Erythroblast (primary cell): ENCODE measurements at regions not wholly inside any gene's neighbourhood (a gene's known extent, or its start where the extent isn't known, plus 50 kb on each side); places are given as distances from the start of the nearest gene placed in this dataset.

Experiments
- DNase-seq, 2 experiments: peaks; one replicate each; lab custom pipeline; 2025; lab: John Stamatoyannopoulos, UW
- GATA1 ChIP-seq: IDR thresholded peaks from 2 replicates; pipeline ENCODE4 v1.6.1; 2011; ENCODE audit warnings: low read depth, mild to moderate bottlenecking, control low read depth, low read length, moderate library complexity
- POLR2A ChIP-seq: IDR thresholded peaks from 2 replicates; pipeline ENCODE4 v1.6.1; 2011; ENCODE audit warnings: mild to moderate bottlenecking, low read length

- TF ChIP-seq GATA1 (no peak), POLR2A (no peak)
- DNase-seq: no peak
Observed at GRCh38 chr21:36532769-36533467, 53.0 kb upstream of the CLDN14 start.

DNA sequence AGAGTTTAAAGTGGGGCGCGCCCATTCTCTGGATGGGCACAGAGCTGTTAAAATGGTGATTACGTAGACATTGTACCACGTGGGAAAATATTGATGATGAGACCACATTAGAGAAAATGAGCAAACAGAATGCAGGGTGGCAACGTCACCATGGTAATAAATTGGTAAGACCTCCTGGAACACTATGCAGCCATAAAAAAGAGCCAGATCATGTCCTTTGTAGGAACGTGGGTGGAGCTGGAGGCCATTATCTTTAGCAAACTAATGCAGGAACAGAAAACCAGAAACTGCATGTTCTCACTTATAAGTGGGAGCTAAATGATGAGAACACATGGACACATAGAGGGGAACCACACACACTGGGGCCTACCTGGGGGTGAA lies 53.5 kb upstream of the CLDN14 start:
- DNase-seq: no peak
- TF ChIP-seq GATA1 (no peak), POLR2A (no peak)

- TF ChIP-seq GATA1: no peak
- no peak for TF ChIP-seq POLR2A
- DNase-seq: no peak
Observed at GRCh38 chr21:36534656-36535055, 54.7 kb upstream of the CLDN14 start.

- DNase-seq: no peak
- no peak for TF ChIP-seq POLR2A
- TF ChIP-seq GATA1: no peak
Observed at GRCh38 chr21:36535618-36536241, 55.8 kb upstream of the CLDN14 start.

GRCh38 chr21:36538761-36539160 lies 58.8 kb upstream of the CLDN14 start:
- TF ChIP-seq GATA1 (no peak), POLR2A (no peak)
- DNase-seq: no peak

DNA sequence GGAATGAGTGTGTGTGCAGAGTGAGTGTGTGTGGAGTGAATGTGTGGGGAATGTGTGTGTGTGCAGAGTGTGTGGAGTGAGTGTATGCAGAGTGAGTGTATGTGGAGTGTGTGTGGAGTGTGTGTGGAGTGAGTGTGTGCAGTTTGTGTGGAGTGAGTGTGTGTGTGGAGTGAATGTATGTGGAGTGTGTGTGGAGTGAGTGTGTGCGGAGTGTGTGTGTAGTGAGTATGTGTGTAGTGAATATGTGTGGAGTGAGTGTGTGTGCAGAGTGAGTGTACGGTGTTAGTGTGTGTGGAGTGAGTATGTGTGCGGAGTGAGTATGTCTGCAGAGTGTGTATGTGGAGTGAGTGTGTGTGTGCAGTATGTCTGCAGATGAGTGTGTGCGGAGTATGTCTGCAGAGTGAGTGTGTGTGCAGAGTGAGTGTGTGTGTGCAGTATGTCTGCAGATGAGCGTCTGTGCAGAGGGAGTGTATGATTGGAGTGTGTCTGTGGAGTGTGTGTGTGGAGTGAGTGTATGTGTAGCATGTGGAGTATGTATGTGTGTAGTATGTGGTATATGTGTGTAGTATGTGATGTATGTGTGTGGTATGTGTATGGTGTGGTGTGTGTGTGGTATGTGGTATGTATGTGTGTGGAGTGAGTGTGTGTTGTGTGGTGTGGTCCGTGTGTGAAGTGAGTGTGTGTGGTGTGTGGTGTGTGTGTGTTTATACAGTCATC lies 59.7 kb upstream of the CLDN14 start:
- DNase-seq: no peak

GRCh38 chr21:36540700-36541099 lies 60.8 kb upstream of the CLDN14 start:
- TF ChIP-seq POLR2A: no peak
- DNase-seq: no peak

More for the DNA sequence above, 59.7 kb upstream of the CLDN14 start:
- no peak for TF ChIP-seq POLR2A
- no peak for TF ChIP-seq GATA1

- no peak for DNase-seq
- TF ChIP-seq POLR2A (no peak), GATA1 (no peak)
Observed at GRCh38 chr21:36541721-36542139, 61.8 kb upstream of the CLDN14 start.

GRCh38 chr21:36542312-36543101 lies 62.6 kb upstream of the CLDN14 start:
- TF ChIP-seq GATA1: no peak
- TF ChIP-seq POLR2A: no peak
- no peak for DNase-seq

GRCh38 chr21:36543924-36544323 lies 64.0 kb upstream of the CLDN14 start:
- TF ChIP-seq GATA1 (no peak), POLR2A (no peak)
- no peak for DNase-seq

DNA sequence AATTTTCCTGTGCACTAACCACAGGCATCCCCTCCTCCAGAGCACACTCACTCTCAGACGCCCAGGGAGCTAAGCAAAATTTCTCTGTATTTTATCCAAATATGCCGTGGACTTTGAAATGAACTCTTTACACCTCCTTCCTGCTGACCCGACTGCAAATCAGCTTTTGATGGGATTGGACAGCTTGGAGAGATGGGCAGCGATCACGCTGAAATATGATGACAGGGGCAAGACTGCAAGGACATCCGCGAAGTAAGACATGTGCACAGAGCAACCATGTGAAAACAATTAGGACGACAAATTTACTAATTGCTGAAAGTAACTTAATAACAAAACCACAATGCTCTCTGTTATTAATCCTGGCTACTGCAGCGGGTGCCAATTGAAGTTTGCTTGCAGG lies 64.6 kb upstream of the CLDN14 start:
- no peak for TF ChIP-seq POLR2A
- no peak for TF ChIP-seq GATA1
- DNase-seq: no peak

DNA sequence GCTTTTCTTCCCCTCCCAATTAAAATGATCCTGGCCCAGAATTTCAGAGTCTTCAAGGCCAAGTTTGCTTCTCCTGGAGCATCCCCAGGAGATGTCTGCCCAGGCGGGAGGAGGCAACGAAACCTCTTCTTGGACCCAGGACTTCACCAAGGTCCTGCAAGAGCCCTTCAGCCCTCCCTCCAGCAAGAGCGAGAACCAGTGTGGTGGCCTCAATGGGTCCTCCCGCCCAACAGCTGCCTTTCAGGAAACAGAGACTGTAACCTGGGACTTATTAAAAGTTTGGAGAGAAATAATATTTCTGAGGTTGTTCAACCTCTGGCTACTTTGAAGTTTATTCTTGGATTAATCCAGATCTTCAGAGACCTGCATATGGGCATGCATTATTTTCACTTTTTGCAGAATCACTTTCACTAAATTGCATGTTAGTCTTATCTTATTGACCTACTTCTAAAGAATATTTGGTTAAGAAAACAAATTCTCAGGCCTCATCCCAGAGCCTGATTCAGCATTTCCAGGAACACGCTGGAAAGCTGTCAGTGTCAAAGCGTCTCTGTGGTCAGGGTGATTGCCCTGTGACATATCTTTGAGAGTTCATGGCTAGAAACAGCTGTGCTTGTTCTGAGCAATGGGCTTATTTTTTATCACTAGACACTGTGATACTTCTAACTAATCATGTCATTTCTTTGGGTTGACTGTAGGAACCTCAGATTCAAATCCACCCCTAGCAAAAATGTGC lies 66.0 kb upstream of the CLDN14 start:
- TF ChIP-seq GATA1 (no peak), POLR2A (no peak)

DNA sequence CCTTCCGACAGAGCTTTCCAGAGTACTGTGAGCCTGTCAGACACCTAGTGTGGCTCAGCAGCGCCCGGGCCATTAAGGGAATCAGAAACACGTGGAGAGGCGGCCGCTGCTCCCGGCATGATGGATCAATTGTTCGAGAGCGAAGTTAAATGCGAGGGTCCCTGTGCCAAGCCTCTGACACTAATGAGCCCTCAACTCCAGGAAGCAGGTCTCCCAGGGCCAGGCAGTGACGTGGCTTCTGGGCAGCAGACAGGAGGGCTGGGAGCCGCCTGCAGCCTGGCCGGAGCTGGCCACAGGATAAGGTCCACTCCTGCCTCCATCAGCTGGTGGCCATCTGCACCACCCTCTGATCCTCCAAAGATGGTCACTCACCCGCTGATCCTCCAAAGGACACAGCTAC lies 67.5 kb upstream of the CLDN14 start:
- no peak for DNase-seq
- TF ChIP-seq GATA1 (no peak), POLR2A (no peak)

More for the DNA sequence above, 66.0 kb upstream of the CLDN14 start:
- DNase-seq: no peak

- no peak for TF ChIP-seq GATA1
- no peak for TF ChIP-seq POLR2A
Observed at GRCh38 chr21:36548866-36549265, 68.9 kb upstream of the CLDN14 start.

More at GRCh38 chr21:36548866-36549265, 68.9 kb upstream of the CLDN14 start:
- no peak for DNase-seq
